NOMO-1 treated with dmso at 0.1 percent for 144 hours (cell line): ENCODE measurements at regions not wholly inside any gene's neighbourhood (a gene's known extent, or its start where the extent isn't known, plus 50 kb on each side); places are given as distances from the start of the nearest gene placed in this dataset.

ENCODE experiments used
- DNase-seq: peaks from one replicate; lab custom pipeline; 2025; ENCODE audit not compliant: unreplicated experiment; lab: John Stamatoyannopoulos, UW

GRCh38 chr5:73295447-73295846, 122.5 kb downstream of the TMEM174 start:
- no peak for DNase-seq

GRCh38 chr5:73292816-73293459, 119.9 kb downstream of the TMEM174 start:
- DNase-seq, result no peak

- no peak for DNase-seq
These were observed 118.9 kb downstream of the TMEM174 start for GRCh38 chr5:73291873-73292272.

- no peak for DNase-seq
These were observed 117.2 kb downstream of the TMEM174 start for GRCh38 chr5:73290242-73290641.

- DNase-seq, result no peak
These were observed 116.1 kb downstream of the TMEM174 start for GRCh38 chr5:73288803-73289720.

- no peak for DNase-seq
These were observed 113.9 kb downstream of the TMEM174 start for GRCh38 chr5:73286896-73287295.

GRCh38 chr5:73284985-73285384, 112.0 kb downstream of the TMEM174 start:
- DNase-seq, result no peak

GRCh38 chr5:73284220-73284795, 111.3 kb downstream of the TMEM174 start:
- DNase-seq, result no peak

- no peak for DNase-seq
These were observed 109.9 kb downstream of the TMEM174 start for GRCh38 chr5:73282923-73283322.

- no peak for DNase-seq
These were observed 109.4 kb downstream of the TMEM174 start for GRCh38 chr5:73282383-73282782.

- no peak for DNase-seq
These were observed 108.1 kb downstream of the TMEM174 start for GRCh38 chr5:73280821-73281746.

GRCh38 chr5:73280386-73280785, 107.4 kb downstream of the TMEM174 start:
- no peak for DNase-seq

GRCh38 chr5:73279805-73280204, 106.8 kb downstream of the TMEM174 start:
- DNase-seq, result no peak

GRCh38 chr5:73278693-73279092, 105.7 kb downstream of the TMEM174 start:
- DNase-seq, result no peak

- no peak for DNase-seq
These were observed 102.1 kb downstream of the TMEM174 start for GRCh38 chr5:73274881-73275663.

- no peak for DNase-seq
These were observed 101.1 kb downstream of the TMEM174 start for GRCh38 chr5:73274121-73274520.

GRCh38 chr5:73273379-73274050, 100.5 kb downstream of the TMEM174 start:
- DNase-seq, result no peak

- DNase-seq, result no peak
These were observed 99.4 kb downstream of the TMEM174 start for GRCh38 chr5:73272351-73272750.

GRCh38 chr5:73268826-73269225, 95.8 kb downstream of the TMEM174 start:
- no peak for DNase-seq
